ENCODE measurements at regions not wholly inside any gene's neighbourhood (a gene's known extent, or its start where the extent isn't known, plus 50 kb on each side); places are given as distances from the start of the nearest gene placed in this dataset.

- no peak for TF ChIP-seq STAT1 (IDR thresholded peaks at IDR 0.05; ENCODE audit: unreplicated experiment)
- TF ChIP-seq REST (IDR thresholded peaks at IDR 0.05; ENCODE audit: unreplicated experiment): no peak
- no peak for TF ChIP-seq CTCF (conservative IDR thresholded peaks at IDR 0.05; ENCODE audit: low read depth in 2 of 2)
- TF ChIP-seq EZH2 (IDR thresholded peaks at IDR 0.05; ENCODE audit: low read depth, unreplicated experiment): no peak
These were observed 430.9 kb downstream of the BCKDHB start (continued) for GRCh38 chr6:80537118-80537972.

- H4K20me1 ChIP-seq (replicated peaks; ENCODE audit: insufficient read depth): no peaks in the 10 kb centered on the region
- no peaks in the 10 kb centered on the region for H3K27me3 ChIP-seq (ENCODE audit: insufficient read depth)
- H3K4me3 Mint-ChIP-seq: no peak overlapping the region
- no peak overlapping the region for H3K4me3 ChIP-seq
- peaks cover 19% of the 10 kb centered on the region; the same call in 2 of the 3 replicates for H3K9me3 Mint-ChIP-seq
- no peaks in the 10 kb centered on the region for H3K27me3 Mint-ChIP-seq (ENCODE audit: insufficient read depth, low read depth, poor library complexity)
- no peak overlapping the region for H3K4me2 ChIP-seq
- no peak for DNase-seq (ENCODE audit: low spot score)
- no peak overlapping the region for H3K27ac ChIP-seq (ENCODE audit: low read depth)
- peaks cover 23% of the 10 kb centered on the region; the same call in 2 of the 3 replicates for H3K36me3 Mint-ChIP-seq (ENCODE audit: low read depth)
- H3K79me2 ChIP-seq (replicated peaks; ENCODE audit: insufficient read depth): no peaks in the 10 kb centered on the region
- no peak for ATAC-seq
- H3F3A ChIP-seq (replicated peaks; ENCODE audit: low read depth): no peaks in the 10 kb centered on the region
- no peaks in the 10 kb centered on the region; the same call in 1 of the 2 replicates for H3K9me2 ChIP-seq (ENCODE audit: insufficient read depth)
- H3K4me1 Mint-ChIP-seq: peaks cover 6% of the 10 kb centered on the region; the same call in 1 of the 3 replicates
- no peak overlapping the region for H3K27ac Mint-ChIP-seq
- no peaks in the 10 kb centered on the region for H3K4me1 ChIP-seq (ENCODE audit: insufficient read depth)
- no peak overlapping the region for H2AFZ ChIP-seq
- H3K36me3 ChIP-seq (ENCODE audit: insufficient read depth): no peaks in the 10 kb centered on the region
- no peak for TF ChIP-seq ZNF462 (CRISPR knock-in tag; IDR thresholded peaks at IDR 0.05)
- no peak for TF ChIP-seq ETS1 (IDR thresholded peaks at IDR 0.05)
- no peak for TF ChIP-seq CREB1 (CRISPR knock-in tag; IDR thresholded peaks at IDR 0.05; ENCODE audit: low read depth)
- TF ChIP-seq ZNF331 (CRISPR knock-in tag; IDR thresholded peaks at IDR 0.05; ENCODE audit: low read depth): no peak
- no peak for TF ChIP-seq JUNB (IDR thresholded peaks at IDR 0.05; ENCODE audit: unreplicated experiment)
- TF ChIP-seq ZNF114 (CRISPR knock-in tag; IDR thresholded peaks at IDR 0.05): no peak
- TF ChIP-seq NANOG (IDR thresholded peaks at IDR 0.05; ENCODE audit: borderline replicate concordance): no peak
These were observed 429.6 kb downstream of the BCKDHB start for GRCh38 chr6:80535914-80536565.

Measured in GM23338 (cell line).